Hepatocyte (in vitro differentiated cells): ENCODE measurements at regions not wholly inside any gene's neighbourhood (a gene's known extent, or its start where the extent isn't known, plus 50 kb on each side); places are given as distances from the start of the nearest gene placed in this dataset.

Experiments used
- DNase-seq: peaks from one replicate; pipeline ENCODE4 v3.0.0-alpha.2; 2016; ENCODE audit warnings: low spot score
- H2AFZ ChIP-seq: fragments of 200-600 bp; sonication (generic); 2 replicates; pipeline ENCODE4 v1.6.0; 2016; ENCODE audit warnings: antibody characterized with exemption, mild to moderate bottlenecking
- H3K27ac ChIP-seq: fragments of 200-600 bp; sonication (generic); 2 replicates; pipeline ENCODE4 v1.5.1; 2016; ENCODE audit warnings: mild to moderate bottlenecking
- H3K27me3 ChIP-seq: fragments of 200-600 bp; sonication (generic); 2 replicates; pipeline ENCODE4 v1.6.1; 2016
- H3K36me3 ChIP-seq: fragments of 200-600 bp; sonication (generic); replicated peaks from 2 replicates; pipeline ENCODE4 v1.5.1; 2016; ENCODE audit warnings: low read depth; ENCODE audit not compliant: insufficient read depth
- H3K4me1 ChIP-seq: fragments of 200-600 bp; sonication (generic); 2 replicates; pipeline ENCODE4 v1.5.1; 2016; ENCODE audit warnings: mild to moderate bottlenecking, moderate library complexity; ENCODE audit not compliant: insufficient read depth
- H3K4me2 ChIP-seq: fragments of 200-600 bp; sonication (generic); 2 replicates; pipeline ENCODE4 v1.6.0; 2016
- H3K4me3 ChIP-seq: fragments of 200-600 bp; sonication (generic); 2 replicates; pipeline ENCODE4 v1.5.1; 2016; ENCODE audit warnings: mild to moderate bottlenecking
- H3K79me2 ChIP-seq: fragments of 200-600 bp; sonication (generic); 2 replicates; pipeline ENCODE4 v1.6.0; 2017; ENCODE audit warnings: mild to moderate bottlenecking
- H3K9me2 ChIP-seq: fragments of 200-600 bp; sonication (generic); replicated peaks from 2 replicates; pipeline ENCODE4 v1.6.0; 2017; ENCODE audit warnings: mild to moderate bottlenecking; ENCODE audit not compliant: insufficient read depth
- H3K9me3 ChIP-seq: fragments of 200-600 bp; sonication (generic); 2 replicates; pipeline ENCODE4 v1.5.1; 2016; ENCODE audit warnings: low read depth, mild to moderate bottlenecking
- H4K20me1 ChIP-seq: fragments of 200-600 bp; sonication (generic); 2 replicates; pipeline ENCODE4 v1.6.0; 2016; ENCODE audit warnings: mild to moderate bottlenecking; ENCODE audit not compliant: insufficient read depth, poor library complexity, severe bottlenecking
- CTCF ChIP-seq: fragments of 200-600 bp; sonication (generic); IDR thresholded peaks from 2 replicates; pipeline ENCODE4 v1.5.1; 2016; ENCODE audit warnings: antibody characterized with exemption, mild to moderate bottlenecking; ENCODE audit not compliant: poor library complexity
- EZH2 ChIP-seq: fragments of 200-600 bp; sonication (generic); IDR thresholded peaks from 2 replicates; pipeline ENCODE4 v1.6.1; 2016; ENCODE audit warnings: antibody characterized with exemption, mild to moderate bottlenecking, borderline replicate concordance
- EZH2phosphoT487 ChIP-seq: fragments of 200-600 bp; sonication (generic); IDR thresholded peaks from one replicate; pipeline ENCODE4 v1.6.1; 2018; ENCODE audit warnings: antibody characterized with exemption, mild to moderate bottlenecking, low read depth, moderate library complexity; ENCODE audit not compliant: unreplicated experiment, severe bottlenecking
- WGBS: methylation state at CpG from one replicate; pipeline ENCODE4 v1.1.6; 2016; ENCODE audit warnings: low lambda C conversion rate; ENCODE audit errors: missing lambda C conversion rate; 5-methylcytosine and 5-hydroxymethylcytosine counted together

GRCh38 chr18:1244397-1245122, 339.9 kb downstream of the ADCYAP1 start:
- Histone ChIP-seq H3K9me2 (no peaks in the 10 kb centered on the region), H3K4me2 (no peak overlapping the region), H3K27ac (no peak overlapping the region), H2AFZ (no peak overlapping the region), H3K36me3 (no peaks in the 10 kb centered on the region), H3K79me2 (no peaks in the 10 kb centered on the region), H3K4me1 (no peaks in the 10 kb centered on the region), H3K4me3 (no peak overlapping the region), H3K9me3 (no peaks in the 10 kb centered on the region), H4K20me1 (no peaks in the 10 kb centered on the region), H3K27me3 (no peaks in the 10 kb centered on the region)
- 89% methylated on average over 3 of the region's 3 CpGs for WGBS
- no peak for TF ChIP-seq CTCF
- no peak for TF ChIP-seq EZH2phosphoT487
- TF ChIP-seq EZH2 = no peak
- no peak for DNase-seq

- TF ChIP-seq EZH2 (no peak), CTCF (no peak), EZH2phosphoT487 (no peak)
- Histone ChIP-seq H3K79me2 (no peaks in the 10 kb centered on the region), H3K4me2 (no peak overlapping the region), H3K4me3 (no peak overlapping the region), H3K27me3 (no peaks in the 10 kb centered on the region), H4K20me1 (no peaks in the 10 kb centered on the region), H3K9me2 (no peaks in the 10 kb centered on the region), H3K27ac (no peak overlapping the region), H2AFZ (no peak overlapping the region), H3K4me1 (no peaks in the 10 kb centered on the region), H3K36me3 (no peaks in the 10 kb centered on the region), H3K9me3 (no peaks in the 10 kb centered on the region)
- no peak for DNase-seq
- 82% methylated on average over 9 of the region's 9 CpGs for WGBS
Measured at GRCh38 chr18:1246827-1247226, 342.2 kb downstream of the ADCYAP1 start.

- H3K4me2 ChIP-seq = no peak overlapping the region
- H3K9me3 ChIP-seq = no peaks in the 10 kb centered on the region
- no peak for DNase-seq
- H4K20me1 ChIP-seq = no peaks in the 10 kb centered on the region
- no peak overlapping the region for H3K27ac ChIP-seq
- H3K9me2 ChIP-seq = no peaks in the 10 kb centered on the region
- H3K79me2 ChIP-seq = no peaks in the 10 kb centered on the region
- TF ChIP-seq EZH2phosphoT487 = no peak
- TF ChIP-seq EZH2 = no peak
- no peak for TF ChIP-seq CTCF
- H3K4me1 ChIP-seq = peaks cover 7% of the 10 kb centered on the region
- H2AFZ ChIP-seq = no peak overlapping the region
- WGBS = 78% methylated on average over 1 of the region's 1 CpG
- no peaks in the 10 kb centered on the region for H3K36me3 ChIP-seq
- no peak overlapping the region for H3K4me3 ChIP-seq
- H3K27me3 ChIP-seq = no peaks in the 10 kb centered on the region
Measured at GRCh38 chr18:1252534-1252933, 347.9 kb downstream of the ADCYAP1 start.
